Hippocampal formation (tissue), 2 donors: ENCODE measurements at regions not wholly inside any gene's neighbourhood (a gene's known extent, or its start where the extent isn't known, plus 50 kb on each side); places are given as distances from the start of the nearest gene placed in this dataset.
"Not testable (repeated sequence)": the region's sequence is repeated elsewhere in the genome, so short reads cannot be mapped to it uniquely, and the experiment has no call there.

ENCODE experiments used
- DNase-seq, 2 donors: peaks; one replicate each; lab custom pipeline; 2025; lab: John Stamatoyannopoulos, UW

DNA sequence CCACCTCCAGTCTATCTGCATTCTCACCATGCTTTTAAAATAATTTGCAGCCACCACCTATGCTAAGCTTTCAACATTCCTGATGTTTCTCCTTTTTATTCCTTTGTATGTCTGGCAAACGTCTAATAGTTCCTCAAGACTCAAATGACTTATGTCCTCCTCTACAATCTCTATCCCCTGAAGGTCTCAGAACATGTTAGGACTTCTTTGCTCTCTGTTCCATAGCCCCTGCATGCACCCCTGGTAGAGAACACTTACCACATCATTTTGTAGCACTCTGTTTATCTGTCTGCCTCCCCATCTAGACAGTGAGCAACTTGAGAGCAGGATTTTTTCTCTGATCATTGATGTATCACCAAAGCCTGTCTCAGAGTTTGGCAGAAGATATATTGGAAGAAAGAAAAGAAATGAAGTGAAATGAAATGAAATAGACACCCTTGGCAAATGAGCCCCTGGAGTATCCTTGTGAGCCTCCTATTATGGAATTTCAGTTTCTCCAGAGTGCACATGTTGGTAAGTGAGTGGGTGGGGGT lies 1231.2 kb upstream of the FLRT2 start:
- no peak for DNase-seq

DNA sequence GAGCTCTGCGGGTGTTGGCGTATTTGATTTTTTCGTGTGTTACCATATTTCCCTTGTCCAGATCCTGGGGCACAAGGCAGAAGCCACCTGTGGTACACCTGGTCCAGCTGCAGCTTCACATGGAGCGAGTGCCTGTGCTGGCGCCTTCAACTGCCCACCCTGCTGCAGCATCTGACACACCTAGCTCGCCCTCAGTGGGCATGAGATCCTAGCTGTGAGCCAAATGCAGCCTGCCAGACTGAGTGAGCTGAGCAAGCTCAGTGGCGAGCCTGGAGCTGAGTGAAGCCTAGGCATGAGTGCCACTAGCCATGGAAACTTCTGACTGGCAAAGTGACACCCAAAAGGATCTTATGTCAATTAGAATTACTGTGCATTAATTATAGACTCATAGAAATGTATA lies 1226.8 kb upstream of the FLRT2 start:
- no peak for DNase-seq

DNA sequence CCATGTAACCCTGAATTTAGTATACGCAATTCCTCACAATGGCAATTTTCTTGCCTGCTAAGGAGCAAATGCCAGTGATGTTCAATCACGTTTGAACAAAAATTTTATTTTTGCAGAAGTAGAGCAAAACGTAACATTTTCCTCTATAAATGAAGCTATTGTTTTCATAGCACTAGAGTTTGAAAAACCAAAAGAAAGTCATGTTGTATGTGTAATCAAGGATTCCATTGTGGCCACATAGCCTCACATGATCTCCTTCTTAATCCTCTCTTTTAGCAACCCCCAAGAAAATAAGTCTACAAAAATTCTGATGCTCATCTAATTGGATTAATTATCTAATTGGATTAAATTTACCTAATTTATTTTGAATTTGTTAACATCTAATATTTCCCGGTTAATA lies 1217.4 kb upstream of the FLRT2 start:
- no peak for DNase-seq

DNA sequence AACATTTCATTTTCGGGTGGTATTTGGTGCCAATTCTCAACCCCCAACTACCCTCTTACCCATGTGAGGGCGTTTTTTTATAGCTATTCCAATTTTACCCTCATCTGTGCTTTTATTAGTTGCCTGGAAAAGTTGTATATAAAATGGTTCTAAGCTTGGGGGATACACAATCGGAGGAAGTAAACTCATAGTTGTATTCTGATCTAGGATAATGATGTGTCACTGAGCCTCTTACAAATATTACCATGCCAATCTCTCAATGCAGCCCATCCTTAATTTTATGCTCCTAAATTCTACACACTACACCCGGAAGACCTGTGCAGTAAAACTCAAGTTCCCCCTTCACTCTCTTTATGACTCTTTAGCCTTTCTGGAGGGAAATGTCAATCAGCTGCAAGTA lies 1206.5 kb upstream of the FLRT2 start:
- no peak for DNase-seq

DNA sequence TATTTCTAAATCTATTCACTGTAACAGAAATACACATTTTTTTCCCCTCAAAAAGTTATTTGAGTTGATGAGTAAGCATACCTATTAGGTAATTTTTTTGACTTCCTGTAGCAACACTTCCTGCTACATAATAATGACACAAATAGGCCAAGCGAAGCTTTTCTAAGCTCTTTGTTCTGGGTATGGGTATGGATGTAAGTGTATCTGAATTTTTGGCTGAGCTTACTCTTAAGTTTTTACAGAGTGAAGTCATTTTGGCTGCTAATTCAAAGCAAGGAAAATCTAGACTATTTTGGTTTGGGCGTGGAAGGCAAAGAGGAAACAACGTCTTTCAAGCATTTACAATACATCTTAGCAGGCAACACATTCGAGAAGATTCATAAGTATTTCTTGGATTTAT lies 1206.0 kb upstream of the FLRT2 start:
- no peak for DNase-seq

DNA sequence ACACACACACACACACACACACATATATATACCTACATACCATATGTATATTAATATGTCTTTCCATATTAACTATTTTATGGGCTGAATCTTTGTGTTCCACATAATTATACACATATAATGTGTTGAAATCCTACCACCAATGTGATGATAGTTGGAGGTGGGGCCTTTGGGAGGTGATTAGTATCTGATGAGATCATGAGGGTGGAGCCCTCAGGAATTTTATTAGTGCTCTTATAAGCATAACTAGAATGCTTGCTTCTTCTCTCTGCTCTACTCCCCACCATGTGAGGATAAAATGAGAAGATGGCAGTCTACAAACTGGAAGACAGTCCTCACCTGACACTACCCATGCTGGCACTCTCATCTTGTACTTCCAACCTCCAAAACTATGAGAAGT lies 1193.5 kb upstream of the FLRT2 start:
- no peak for DNase-seq

DNA sequence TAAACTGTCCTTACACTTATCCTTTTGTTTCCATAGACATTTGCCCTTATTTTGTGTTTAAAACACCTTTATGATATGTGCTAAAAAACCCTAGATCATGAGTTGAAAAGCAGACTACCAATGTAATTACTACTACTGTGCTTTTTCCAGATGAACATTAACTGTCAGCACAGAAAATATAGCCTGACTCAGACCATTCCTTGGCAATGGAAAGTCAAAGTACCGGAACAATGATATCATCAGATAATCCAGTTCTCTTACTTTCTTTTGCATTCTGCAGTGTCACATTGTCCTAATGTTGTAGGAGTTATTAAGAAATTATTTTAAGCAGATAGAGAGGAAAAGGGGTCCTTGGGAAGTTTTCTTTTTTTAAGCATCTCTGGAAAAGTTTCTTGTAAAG lies 1189.0 kb upstream of the FLRT2 start:
- DNase-seq = no peak

DNA sequence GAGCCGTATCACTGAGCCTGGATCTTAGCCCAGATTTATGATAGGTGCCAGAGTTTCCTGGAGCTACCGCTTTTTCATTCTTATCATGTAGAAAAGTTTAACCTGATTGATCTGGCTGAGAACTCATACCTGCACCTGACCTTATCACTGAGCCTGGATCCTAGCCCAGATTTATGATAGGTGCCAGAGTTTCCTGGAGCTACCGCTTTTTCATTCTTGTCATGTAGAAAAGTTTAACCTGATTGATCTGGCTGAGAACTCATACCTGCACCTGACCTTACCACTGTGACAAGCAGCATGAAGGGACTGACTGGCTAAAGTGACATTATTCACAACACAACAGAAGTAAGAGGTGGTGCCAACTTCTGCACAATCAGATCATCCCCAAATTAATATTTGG lies 1188.1 kb upstream of the FLRT2 start:
- not testable (repeated sequence) for DNase-seq

DNA sequence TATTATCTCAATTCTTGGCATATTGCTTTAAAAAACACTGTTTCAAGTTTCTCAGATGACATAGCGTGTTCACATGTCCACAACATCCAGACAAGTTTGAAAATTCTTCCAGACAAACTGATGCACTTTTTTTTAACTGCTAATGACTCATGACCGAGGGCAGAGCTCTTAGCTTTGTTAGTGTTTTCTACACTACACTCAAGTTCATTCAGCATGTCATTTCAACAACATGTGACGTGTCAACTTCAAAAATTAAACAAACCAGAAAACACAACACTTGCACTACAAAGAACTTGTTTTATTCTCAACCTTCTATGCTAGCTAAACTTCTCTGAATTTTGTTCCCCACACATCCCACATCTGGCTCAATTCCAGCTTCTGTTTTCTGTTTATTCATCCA lies 1186.3 kb upstream of the FLRT2 start:
- no peak for DNase-seq

DNA sequence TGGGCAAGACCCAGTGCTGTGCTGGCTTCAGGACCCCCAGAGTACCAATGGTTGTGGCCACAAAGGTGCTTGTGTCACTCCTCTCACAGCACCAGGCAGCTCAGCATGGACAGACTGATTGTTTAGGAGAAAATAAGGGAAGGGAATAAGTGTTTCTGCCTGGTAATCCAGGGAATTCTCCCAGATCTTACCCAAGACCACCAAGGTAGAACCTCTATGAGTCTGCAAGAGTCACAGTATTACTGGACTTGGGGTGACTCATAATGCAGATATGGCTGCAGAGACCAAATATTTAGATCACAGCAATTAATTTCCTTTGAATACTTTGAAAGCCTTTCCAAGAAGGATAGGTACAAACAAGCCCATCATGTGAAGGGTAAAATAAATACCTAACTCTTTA lies 1178.3 kb upstream of the FLRT2 start:
- no peak for DNase-seq

DNA sequence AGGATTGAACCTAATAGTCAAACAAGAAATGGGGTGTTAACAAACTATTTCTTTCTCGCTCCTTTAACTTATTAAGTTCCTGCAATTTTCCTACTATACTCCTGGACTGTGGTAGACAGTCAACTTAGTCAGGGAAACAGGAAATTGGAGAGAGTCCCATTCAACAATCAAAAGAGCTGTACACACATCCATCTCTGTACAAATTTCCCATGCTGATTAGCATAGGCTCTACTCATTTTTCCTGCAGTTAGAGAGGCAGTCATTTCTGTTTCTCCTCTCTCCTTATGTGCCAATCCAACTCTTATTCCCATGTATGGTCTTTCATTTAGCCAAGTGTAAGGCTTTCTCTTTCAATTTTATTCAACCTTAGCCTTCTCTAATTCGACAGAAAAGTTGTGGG lies 1168.5 kb upstream of the FLRT2 start:
- DNase-seq = no peak

DNA sequence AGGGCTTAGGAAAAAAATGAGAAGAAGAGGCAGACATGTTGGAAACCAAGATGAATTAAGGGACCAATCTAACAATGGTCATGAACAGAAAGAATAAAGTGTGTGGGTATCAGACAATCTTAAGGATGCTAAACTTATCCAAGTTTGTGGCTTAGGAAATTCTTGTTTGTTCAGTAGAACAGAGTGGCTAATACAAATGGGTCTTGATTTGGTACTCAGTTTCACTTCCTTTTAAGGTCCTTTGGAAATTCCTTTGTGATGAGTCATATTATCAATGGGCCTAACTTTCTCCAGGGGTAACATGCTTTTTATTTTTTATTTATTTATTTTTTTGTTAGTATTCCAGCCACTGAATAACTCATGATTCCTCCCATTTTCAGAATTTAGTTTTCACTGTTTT lies 1154.7 kb upstream of the FLRT2 start:
- DNase-seq = no peak

DNA sequence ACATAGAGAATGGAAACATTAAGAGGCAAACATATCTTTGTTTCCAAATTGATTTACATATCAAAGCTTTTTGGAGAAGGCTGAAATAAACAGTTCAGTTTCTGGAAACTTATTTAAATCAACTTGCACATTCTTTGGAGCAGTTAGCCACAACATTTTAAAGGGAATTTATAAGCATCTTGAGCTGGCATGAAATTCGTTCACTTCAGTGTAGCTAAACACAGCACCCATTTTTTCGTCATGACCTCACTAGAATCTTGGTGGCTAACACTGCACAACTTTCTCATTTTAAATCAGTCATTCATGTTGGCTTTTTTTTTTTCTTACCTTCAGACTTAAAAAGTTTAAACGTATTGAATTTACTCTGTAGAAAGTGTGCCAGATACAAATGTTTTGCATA lies 1139.9 kb upstream of the FLRT2 start:
- DNase-seq = no peak

DNA sequence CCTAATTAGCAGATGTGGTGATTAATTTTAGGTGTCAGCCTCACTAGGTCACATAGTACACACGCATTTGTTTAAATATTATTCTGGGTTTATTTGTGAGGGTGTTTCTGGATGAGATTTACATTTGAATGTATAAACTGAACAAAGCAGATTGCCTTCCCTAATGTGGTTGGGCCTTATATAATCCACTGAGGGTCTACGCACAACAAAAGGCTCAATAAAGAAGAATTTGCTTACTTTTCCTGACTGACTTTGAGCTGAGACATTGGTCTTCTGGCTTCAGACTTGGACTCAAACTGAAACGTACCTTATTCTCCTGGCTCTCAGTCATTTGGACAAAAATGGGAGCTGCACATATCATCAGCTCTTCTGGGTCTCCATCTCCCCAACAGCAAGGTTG lies 1132.3 kb upstream of the FLRT2 start:
- no peak for DNase-seq

DNA sequence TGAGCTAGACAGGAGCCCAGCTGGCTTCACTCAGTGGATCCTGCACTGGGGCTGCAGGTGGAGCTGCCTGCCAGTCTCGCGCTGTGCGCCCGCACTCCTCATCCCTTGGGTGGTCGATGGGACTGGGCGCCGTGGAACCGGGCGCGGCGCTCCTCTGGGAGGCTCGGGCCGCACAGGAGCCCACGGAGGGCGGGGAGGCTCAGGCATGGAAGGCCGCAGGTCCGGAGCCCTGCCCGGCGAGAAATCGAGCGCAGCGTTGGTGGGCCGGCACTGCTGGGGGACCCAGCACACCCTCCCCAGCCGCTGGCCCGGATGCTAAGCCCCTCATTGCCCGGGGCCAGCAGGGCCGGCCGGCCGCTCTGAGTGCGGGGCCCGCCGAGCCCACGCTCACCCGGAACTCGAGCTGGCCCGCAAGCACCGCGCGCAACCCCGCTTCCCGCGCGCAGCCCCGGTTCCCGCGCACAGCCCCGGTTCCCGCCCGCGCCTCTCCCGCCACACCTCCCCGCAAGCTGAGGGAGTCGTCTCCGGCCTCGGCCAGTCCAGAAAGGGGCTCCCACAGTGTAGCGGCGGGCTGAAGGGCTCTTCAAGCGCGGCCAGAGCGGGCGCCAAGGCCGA lies 1130.5 kb upstream of the FLRT2 start:
- no peak for DNase-seq

DNA sequence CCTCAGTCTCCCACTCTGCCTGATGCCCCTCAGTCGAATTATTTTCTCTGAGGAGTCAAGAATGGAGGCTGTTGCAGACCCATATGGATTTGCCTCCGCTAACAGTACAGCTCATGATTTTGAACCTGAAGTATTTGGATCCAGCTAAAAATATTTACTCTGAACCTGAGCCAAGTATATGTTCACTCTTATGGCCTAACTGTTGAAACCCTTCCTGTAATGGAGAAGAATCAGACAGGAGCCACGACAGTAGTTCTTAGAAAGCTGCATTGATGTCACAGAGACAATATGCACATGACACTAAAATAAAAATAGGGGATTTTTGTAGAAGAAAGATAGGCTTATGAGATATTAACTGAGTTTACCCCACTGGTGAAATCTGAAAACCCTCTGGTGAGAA lies 1128.3 kb upstream of the FLRT2 start:
- no peak for DNase-seq

DNA sequence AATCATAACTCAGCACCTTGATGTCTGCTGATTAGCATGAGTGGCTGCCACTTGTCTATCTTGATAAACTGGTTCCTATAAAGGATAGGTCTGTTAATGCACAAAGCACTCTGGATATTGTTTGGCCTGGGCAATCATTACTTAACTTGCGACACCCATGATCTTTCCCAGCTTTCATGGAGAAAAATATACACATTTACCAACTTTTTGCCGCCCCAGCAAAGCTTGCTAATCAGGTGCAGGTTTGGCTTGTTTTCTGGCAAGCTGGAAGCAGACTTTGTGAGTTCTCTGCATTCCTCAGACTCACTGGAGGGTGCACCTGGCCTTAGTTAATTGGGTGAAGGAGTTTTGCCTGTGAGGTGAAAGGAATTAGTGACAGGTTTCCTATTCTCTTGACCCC lies 1126.4 kb upstream of the FLRT2 start:
- no peak for DNase-seq

DNA sequence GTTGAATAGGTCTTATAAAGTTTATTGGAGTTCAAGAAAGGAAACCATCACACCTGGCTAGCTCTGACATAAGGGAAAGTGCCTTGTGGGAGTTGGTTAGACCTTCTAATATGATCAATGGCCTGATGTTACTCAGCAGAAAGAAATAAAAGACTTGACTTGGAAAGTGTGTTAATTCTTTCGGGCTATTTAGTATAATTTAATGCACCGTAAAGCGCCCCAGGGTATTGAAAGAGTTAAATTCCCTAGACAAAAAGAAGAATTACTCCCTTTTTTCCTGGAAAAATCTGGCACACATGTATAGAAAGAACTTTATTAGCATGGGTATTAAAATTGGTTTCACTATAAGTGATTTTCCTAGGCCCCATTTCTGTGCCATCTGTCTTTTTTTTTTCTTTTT lies 1125.7 kb upstream of the FLRT2 start:
- DNase-seq = no peak

DNA sequence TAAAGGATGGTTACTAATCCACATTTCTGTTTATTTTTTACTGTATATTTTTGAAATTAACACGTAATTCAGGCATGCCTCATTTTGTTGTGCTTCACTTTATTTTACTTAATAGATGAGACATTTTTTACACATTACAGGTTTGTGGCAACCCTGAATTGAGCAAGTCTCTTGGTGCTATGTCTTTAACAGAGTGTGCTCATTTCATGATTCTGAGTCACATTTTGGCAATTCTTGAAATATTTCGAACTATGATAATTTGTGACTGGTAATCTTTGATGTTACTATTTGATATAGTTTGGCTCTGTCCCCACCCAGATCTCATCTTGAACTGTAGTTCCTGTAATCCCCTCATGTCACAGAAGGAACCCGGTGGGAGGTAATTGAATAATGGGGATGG lies 1120.5 kb upstream of the FLRT2 start:
- DNase-seq = no peak

DNA sequence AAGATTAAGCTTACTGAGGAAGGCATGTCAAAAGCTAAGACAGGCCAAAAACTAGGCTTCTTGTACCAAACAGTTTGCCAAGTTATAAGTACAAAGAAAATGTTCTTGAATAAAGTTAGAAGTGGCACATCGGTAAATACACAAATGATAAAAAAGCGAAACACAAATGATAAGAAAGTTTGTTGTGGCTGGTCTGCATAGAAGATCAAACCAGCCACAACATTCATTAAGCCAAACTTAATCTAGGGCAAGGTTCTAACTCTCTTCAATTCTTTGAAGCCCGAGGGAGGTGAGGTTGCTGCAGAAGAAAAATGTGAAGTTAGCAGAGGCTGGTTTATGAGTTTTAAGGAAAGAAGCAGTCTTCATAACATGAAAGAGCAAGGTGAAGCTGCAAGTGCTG lies 1119.6 kb upstream of the FLRT2 start:
- no peak for DNase-seq

DNA sequence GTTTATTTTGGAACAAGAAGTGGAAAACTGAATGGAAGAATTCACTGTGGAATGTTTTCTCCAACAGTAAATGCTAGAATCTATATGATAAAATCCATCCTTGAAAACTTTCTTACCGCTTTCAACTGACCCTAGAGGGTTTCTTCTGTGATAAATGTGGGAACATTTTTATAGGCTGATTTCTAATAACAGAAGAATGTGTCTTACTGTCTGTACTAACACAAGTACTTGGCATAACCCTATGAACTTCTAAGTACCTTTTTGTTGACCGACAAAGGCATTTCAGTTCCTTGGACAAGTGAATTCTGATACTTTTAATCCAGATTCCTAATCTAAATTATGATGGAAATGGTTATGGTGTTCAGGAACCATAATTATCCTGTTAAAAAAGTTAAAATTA lies 1109.7 kb upstream of the FLRT2 start:
- DNase-seq = no peak

DNA sequence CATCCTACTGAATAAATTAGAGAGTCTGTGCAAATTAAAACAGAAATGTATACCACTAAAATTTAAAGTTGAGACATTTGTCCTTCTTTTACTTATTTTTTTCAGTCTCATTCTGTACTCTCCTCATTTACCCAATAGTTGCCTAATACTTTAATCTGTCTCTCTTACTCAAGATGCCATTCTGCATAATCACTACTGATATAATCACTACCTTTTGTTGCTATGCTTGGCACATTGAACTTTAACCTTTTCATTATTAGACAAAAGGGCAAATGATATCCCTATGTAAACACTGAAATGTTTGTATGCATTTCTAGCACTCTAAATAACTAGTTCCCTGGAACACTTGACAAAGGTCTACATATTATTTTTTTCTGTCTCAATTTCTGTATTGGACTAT lies 1108.3 kb upstream of the FLRT2 start:
- DNase-seq = no peak

DNA sequence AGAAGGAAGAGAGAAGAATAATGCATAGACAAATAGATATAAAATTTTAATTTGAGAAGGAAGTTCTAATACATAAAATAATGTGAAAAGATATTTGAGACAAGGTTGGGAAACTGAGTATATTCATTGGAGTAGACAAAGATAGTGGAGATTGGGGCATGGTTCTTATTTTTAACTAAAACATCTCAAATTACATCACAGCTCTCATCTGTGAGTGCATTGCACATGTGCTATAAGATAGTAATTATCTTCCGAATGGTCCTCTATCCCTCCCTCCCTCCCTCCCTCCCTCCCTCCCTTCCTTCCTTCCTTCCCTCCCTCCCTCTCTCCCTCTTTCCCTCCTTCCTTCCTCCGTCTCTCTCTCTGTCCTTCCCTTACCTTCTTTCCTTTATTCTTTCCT lies 1104.0 kb upstream of the FLRT2 start:
- no peak for DNase-seq

DNA sequence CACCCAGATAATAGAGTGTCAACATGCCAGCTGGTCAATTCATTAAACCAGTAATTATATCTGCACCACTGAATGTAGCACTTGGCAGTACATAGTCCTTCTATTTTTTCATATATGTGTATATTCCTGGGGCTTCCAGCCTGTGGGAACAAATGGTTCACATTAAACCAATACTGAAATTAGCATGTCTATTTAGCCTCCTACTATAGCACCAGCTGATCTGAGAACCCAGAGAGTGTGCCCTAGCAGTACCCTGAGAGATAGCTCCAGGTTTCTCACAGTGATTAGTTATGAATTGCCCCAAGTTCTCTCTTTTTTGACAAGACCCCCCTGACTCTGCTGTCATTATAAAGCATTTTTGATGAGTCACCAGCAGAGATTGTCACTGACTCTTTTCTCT lies 1097.3 kb upstream of the FLRT2 start:
- no peak for DNase-seq

DNA sequence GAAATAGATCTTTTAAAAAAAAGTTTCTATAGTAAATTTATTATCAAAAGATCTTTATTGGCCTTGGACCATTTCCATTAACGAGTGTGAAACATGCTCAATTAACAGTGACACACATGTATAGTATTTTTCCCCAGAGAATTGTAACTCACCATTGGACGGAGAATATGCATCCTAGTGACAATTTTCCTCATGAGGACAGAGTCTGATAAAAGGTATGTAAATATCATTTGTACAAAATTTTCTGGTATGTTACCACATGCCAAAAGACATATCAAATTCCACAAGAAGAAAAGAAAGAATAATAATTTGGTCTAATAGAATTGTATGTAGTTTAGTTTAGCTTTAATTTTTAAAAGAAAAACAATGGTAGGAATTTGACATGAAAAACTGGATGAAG lies 1096.0 kb upstream of the FLRT2 start:
- no peak for DNase-seq
